Fibroblast of lung (primary cell): ENCODE measurements at regions not wholly inside any gene's neighbourhood (a gene's known extent, or its start where the extent isn't known, plus 50 kb on each side); places are given as distances from the start of the nearest gene placed in this dataset.
"Not testable (repeated sequence)": the region's sequence is repeated elsewhere in the genome, so short reads cannot be mapped to it uniquely, and the experiment has no call there.

ENCODE experiments used
- DNase-seq, 2 donors: peaks; one replicate each; pipeline versions ENCODE4 v3.0.0 to v3.0.0-alpha.2; 2010; ENCODE audit warnings: low read depth in 2 of 2
- H2AFZ ChIP-seq: 2 replicates; pipeline ENCODE4 v1.5.1; 2012; ENCODE audit warnings: low read length, control low read depth, inconsistent platforms
- H3K27ac ChIP-seq: 2 replicates; pipeline ENCODE4 v1.5.1; 2011; ENCODE audit warnings: low read length, control low read depth; ENCODE audit not compliant: insufficient read depth
- H3K27me3 ChIP-seq: 2 replicates; pipeline ENCODE4 v1.5.1; 2011; ENCODE audit warnings: mild to moderate bottlenecking, low read length; ENCODE audit not compliant: control insufficient read depth, insufficient read depth
- H3K36me3 ChIP-seq: 2 replicates; pipeline ENCODE4 v1.5.1; 2011; ENCODE audit warnings: low read length; ENCODE audit not compliant: control insufficient read depth, insufficient read depth
- H3K4me1 ChIP-seq: 2 replicates; pipeline ENCODE4 v1.5.1; 2011; ENCODE audit warnings: low read length; ENCODE audit not compliant: control insufficient read depth, insufficient read depth; ENCODE audit errors: extremely low read depth
- H3K4me2 ChIP-seq: 2 replicates; pipeline ENCODE4 v1.5.1; 2011; ENCODE audit warnings: low read length, control low read depth; ENCODE audit not compliant: insufficient read depth; ENCODE audit errors: extremely low read depth
- H3K4me3 ChIP-seq, 4 experiments: fragments of 200-600 bp in 1 of 4; sonication (generic) in 1 of 4; replicated peaks in 1 of 4; 2 replicates each; pipeline ENCODE4 v1.5.1; 2011 to 2016; ENCODE audit warnings: low read length in 4 of 4, low read depth in 3 of 4, mild to moderate bottlenecking in 3 of 4, control low read depth in 2 of 4, inconsistent platforms in 1 of 4, mixed read lengths in 1 of 4; ENCODE audit not compliant: insufficient read depth in 1 of 4; ENCODE audit errors: control extremely low read depth in 1 of 4
- H3K79me2 ChIP-seq: 2 replicates; pipeline ENCODE4 v1.5.1; 2012; ENCODE audit warnings: mild to moderate bottlenecking, low read length, inconsistent platforms; ENCODE audit not compliant: control insufficient read depth, insufficient read depth
- H3K9ac ChIP-seq: 2 replicates; pipeline ENCODE4 v1.5.1; 2011; ENCODE audit warnings: mild to moderate bottlenecking, low read length, control low read depth; ENCODE audit not compliant: insufficient read depth
- H3K9me3 ChIP-seq: 2 replicates; pipeline ENCODE4 v1.5.1; 2012; ENCODE audit warnings: low read depth, low read length; ENCODE audit not compliant: control insufficient read depth, insufficient read depth
- H4K20me1 ChIP-seq: 2 replicates; pipeline ENCODE4 v1.5.1; 2011; ENCODE audit warnings: low read length; ENCODE audit not compliant: control insufficient read depth, insufficient read depth; ENCODE audit errors: extremely low read depth
- EZH2 ChIP-seq: IDR thresholded peaks from 2 replicates; pipeline ENCODE4 v1.5.1; 2012; ENCODE audit warnings: low read length, control low read depth, mild to moderate bottlenecking; ENCODE audit errors: missing control alignments
- TF ChIP-seq, protein P1 (sequence below), 2 donors: IDR thresholded peaks in 1 of 2; conservative IDR thresholded peaks in 1 of 2; 1 replicate in 1 of 2; 2 replicates in 1 of 2; pipeline ENCODE4 v1.5.1; 2011 to 2012; ENCODE audit warnings: low read length in 2 of 2, control low read depth in 1 of 2, inconsistent platforms in 1 of 2, low read depth in 1 of 2, mild to moderate bottlenecking in 1 of 2

DNA sequence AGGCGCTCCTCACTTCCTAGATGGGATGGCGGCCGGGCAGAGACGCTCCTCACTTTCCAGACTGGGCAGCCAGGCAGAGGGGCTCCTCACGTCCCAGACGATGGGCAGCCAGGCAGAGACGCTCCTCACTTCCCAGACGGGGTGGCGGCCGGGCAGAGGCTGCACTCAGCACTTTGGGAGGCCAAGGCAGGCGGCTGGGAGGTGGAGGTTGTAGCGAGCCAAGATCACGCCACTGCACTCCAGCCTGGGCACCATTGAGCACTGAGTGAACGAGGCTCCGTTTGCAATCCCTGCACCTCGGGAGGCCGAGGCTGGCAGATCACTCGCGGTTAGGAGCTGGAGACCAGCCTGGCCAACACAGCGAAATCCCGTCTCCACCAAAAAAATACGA lies 72.0 kb upstream of the LRPPRC start:
- not testable (repeated sequence) for DNase-seq, H3K9ac ChIP-seq, H3K9me3 ChIP-seq, H4K20me1 ChIP-seq, H3K4me3 ChIP-seq, H3K4me1 ChIP-seq, H3K36me3 ChIP-seq, H2AFZ ChIP-seq, H3K27me3 ChIP-seq, H3K4me2 ChIP-seq, H3K27ac ChIP-seq, H3K79me2 ChIP-seq

DNA sequence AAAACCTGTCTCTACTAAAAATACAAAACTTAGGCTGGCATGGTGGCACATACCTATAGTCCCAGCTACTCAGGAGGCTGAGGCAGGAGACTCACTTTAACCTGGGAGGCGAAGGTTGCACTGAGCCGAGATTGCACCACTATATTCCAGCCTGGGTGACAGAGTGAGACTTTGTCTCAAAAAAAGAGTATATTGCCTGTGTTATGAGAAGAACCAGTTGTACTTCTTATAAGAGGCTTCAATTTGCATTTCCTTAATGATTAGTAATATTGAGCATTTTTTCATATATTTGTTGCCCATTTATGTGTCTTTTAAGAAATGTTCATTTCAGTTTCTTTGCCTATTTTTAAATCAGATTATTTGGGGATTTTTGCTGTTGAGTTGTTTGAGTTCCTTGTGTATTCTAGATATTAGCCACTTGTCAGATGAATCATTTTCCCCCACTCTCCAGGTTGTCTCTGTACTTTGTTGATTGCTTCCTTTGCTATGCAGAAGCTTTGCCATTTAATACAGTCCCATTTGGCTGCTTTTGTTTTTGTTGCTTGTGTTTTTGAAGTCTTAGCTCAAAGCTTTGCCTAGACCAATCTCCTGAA lies 75.8 kb upstream of the LRPPRC start:
- no peak overlapping the region for H3K4me2 ChIP-seq
- H3K4me1 ChIP-seq: no peaks in the 10 kb centered on the region
- no peak overlapping the region for H3K4me3 ChIP-seq
- no peaks in the 10 kb centered on the region for H3K27me3 ChIP-seq
- H4K20me1 ChIP-seq: no peaks in the 10 kb centered on the region
- no peaks in the 10 kb centered on the region for H3K36me3 ChIP-seq
- H3K9me3 ChIP-seq: no peaks in the 10 kb centered on the region
- H3K9ac ChIP-seq: no peak overlapping the region
- H3K79me2 ChIP-seq: no peaks in the 10 kb centered on the region
- no peak overlapping the region for H3K27ac ChIP-seq
- DNase-seq: no peak
- no peak for TF ChIP-seq EZH2
- TF ChIP-seq, protein P1, sequence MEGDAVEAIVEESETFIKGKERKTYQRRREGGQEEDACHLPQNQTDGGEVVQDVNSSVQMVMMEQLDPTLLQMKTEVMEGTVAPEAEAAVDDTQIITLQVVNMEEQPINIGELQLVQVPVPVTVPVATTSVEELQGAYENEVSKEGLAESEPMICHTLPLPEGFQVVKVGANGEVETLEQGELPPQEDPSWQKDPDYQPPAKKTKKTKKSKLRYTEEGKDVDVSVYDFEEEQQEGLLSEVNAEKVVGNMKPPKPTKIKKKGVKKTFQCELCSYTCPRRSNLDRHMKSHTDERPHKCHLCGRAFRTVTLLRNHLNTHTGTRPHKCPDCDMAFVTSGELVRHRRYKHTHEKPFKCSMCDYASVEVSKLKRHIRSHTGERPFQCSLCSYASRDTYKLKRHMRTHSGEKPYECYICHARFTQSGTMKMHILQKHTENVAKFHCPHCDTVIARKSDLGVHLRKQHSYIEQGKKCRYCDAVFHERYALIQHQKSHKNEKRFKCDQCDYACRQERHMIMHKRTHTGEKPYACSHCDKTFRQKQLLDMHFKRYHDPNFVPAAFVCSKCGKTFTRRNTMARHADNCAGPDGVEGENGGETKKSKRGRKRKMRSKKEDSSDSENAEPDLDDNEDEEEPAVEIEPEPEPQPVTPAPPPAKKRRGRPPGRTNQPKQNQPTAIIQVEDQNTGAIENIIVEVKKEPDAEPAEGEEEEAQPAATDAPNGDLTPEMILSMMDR (conservative IDR thresholded peaks at IDR 0.05 in 1 of 2, IDR thresholded peaks at IDR 0.05 in 1 of 2; ENCODE audit: low read depth in 1 of 2, low read length in 2 of 2): no peak
- H2AFZ ChIP-seq: no peak overlapping the region

- not testable (repeated sequence) for H3K27me3 ChIP-seq, DNase-seq, H3K4me3 ChIP-seq, H2AFZ ChIP-seq, H3K36me3 ChIP-seq, H4K20me1 ChIP-seq, H3K9me3 ChIP-seq, H3K27ac ChIP-seq, H3K4me1 ChIP-seq, H3K9ac ChIP-seq, H3K4me2 ChIP-seq, H3K79me2 ChIP-seq
These were observed 77.9 kb upstream of the LRPPRC start for GRCh38 chr2:44073667-44074066.

GRCh38 chr2:44074795-44075194 lies 79.0 kb upstream of the LRPPRC start:
- not testable (repeated sequence) for H3K9me3 ChIP-seq, H3K79me2 ChIP-seq, H3K9ac ChIP-seq, H3K27me3 ChIP-seq, H3K27ac ChIP-seq, H4K20me1 ChIP-seq, H3K4me3 ChIP-seq, H3K36me3 ChIP-seq, DNase-seq, H2AFZ ChIP-seq, H3K4me2 ChIP-seq, H3K4me1 ChIP-seq
